ENCODE measurements at regions not wholly inside any gene's neighbourhood (a gene's known extent, or its start where the extent isn't known, plus 50 kb on each side); places are given as distances from the start of the nearest gene placed in this dataset.
"Not testable (repeated sequence)": the region's sequence is repeated elsewhere in the genome, so short reads cannot be mapped to it uniquely, and the experiment has no call there.

DNA sequence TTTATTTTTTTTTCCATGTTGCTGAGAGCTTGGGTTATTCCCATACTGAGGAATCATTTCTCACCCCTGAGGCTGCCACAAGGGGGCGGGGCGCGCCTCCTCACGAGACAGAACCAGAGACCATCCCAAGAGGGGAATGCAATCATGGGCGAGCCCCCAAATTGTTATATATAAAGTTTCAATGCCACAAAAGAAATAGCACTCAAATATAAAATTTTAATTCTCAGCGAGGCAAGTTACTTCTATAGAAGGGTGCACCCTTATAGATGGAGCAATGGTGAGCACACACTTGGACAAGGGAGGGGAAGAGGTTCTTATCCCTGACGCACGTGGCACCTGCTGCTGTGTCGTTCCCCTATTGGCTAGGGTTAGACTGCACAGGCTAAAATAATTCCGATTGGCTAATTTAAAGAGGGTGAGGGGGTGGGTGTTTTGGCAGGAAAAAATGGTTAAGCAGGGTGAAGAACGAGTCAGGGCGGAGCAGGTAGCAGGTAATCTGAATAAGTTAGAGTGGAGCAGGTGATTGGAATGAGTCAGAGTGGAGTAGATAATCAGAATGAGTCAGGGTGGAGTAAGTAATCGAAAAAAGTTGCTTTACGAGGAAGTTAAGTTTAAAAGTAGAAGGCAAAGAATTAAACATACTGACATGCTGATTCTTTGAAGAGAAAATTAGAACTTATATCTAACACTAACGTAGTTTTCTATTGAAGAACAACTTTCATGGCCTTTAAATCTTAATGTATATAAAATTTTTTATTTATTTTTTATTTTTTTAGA, 177.5 kb downstream of the MTCL1 start:
- no peak for DNase-seq (ENCODE audit: low read depth)

DNA sequence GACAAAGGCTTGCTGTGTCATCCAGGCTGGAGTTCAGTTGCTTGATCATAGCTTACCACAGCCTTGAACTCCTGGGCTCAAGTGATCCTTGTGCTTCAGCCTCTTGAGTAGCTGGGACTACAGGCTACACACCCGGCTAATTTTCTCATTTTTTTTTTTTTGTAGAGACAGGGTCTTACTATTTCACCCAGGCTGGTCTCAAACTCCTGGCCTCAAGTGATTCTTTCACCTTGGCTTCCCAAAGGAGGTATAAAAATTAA, 178.0 kb downstream of the MTCL1 start:
- no peak for DNase-seq (ENCODE audit: low read depth)

DNA sequence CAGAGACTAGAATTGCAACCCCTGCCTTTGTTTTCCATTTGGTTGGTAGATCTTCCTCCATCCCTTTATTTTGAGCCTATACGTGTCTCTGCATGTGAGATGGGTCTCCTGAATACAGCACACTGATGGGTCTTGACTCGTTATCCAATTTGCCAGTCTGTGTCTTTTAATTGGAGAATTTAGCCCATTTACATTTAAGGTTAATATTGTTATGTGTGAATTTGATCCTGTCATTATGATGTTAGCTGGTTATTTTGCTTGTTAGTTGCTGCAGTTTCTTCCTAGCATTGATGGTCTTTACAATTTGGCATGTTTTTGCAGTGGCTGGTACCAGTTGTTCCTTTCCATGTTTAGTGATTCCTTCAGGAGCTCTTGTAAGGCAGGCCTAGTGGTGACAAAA, 182.5 kb downstream of the MTCL1 start:
- DNase-seq (ENCODE audit: low read depth): not testable (repeated sequence)

DNA sequence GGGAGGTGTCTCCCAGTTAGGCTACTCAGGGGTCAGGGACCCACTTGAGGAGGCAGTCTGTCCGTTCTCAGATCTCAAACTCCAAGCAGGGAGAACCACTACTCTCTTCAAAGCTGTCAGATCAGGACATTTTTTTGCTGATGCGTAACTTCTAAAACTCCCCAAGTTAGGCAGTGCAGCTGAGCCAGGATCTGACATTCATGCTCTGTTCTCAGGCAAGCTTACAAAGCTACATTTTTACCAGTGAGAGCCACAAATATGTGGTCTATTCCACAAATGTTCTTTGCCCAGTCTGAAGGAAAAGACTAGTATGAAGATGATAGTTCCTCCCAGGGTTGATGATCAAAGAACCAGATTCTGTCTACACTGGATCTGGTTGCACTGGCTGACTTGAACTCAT, 184.1 kb downstream of the MTCL1 start:
- no peak for DNase-seq (ENCODE audit: low read depth)

DNA sequence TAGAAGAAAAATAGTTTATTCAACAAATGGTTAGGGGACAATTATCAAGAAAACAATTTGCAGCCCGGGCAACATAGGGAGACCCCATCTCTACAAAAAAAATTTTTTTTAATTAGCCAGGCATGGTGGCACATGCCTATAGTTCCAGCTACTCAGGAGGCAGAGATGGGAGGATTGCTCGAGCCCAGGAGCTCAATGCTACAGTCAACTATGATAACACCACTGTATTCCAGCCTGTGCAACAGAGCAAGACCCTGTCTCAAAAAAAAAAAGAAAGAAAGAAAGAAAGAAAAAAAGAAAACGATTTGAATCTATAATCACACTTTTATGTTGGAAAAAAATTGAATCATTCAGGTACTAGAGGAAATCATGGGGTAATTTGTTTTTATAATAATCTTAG, 185.1 kb downstream of the MTCL1 start:
- not testable (repeated sequence) for DNase-seq (ENCODE audit: low read depth)

DNA sequence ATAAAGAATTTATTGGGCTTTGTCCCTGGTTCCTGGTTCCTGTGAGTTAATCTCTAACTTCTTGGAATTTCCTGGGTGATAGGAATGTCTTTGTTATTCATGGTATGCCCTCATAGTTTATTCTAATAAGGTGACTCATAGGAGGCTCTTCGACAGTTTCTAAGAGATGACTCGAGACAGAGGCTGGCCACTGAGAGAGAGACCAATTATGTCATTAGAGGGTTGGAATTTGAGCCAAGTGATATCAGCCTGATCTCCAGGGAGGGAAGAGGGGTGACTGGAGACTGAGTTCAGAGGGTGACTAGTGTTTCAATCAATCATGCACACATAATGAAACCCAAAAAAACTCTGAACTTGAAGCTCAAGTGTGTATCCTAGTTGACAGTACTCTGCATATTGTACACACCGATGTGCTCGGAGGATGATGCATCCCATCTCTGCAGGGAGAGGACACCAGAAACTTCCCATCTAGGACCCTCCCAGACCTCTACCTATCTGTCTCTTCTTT, 185.7 kb downstream of the MTCL1 start:
- peak; percentile 96 for DNase-seq (ENCODE audit: low read depth)

DNA sequence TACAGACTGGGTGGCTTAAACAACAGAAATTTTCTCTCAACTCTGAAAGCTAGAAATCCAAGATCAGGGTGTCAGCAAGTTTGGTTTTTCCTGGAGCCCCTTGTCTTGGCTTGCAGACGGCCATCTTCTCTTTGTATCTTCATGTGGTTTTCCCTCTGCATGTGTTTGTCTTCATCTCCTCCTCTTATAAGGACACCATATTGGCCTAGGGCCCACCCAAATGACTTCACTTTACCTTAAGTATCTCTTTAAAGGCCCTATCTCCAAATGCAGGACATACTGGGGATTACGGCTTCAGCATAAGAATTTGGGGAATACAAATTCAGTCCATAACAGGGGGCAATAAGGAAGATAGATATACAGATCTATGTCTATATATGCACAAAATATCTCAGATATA, 187.9 kb downstream of the MTCL1 start:
- DNase-seq (ENCODE audit: low read depth): no peak

DNA sequence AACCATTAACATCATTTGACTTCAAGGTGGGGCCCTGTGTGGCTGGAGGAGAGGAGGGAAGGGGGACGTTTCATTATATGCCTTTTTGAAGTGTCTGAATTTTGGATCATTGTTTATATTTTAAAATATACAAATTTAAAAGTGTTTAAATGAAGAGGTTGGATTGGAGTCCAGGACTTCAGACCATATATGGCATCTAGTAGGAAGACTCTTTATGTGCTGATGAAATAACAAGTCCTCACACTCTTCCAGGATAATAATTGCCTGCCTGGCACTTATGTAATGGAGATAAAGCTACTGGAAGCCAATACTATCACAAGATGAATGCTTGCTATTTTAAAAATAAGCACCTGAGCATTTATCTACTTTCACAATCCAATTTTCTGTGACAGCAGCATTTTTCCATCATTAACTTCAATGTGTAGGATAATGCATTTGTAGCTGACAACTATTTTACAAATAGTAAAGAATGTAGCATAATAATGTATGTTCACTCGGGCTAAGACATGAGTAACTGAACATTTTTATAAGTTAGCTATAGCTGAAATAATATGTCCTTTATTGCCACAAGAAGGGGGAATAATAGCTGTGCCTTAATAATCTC, 188.4 kb downstream of the MTCL1 start:
- no peak for DNase-seq (ENCODE audit: low read depth)

DNA sequence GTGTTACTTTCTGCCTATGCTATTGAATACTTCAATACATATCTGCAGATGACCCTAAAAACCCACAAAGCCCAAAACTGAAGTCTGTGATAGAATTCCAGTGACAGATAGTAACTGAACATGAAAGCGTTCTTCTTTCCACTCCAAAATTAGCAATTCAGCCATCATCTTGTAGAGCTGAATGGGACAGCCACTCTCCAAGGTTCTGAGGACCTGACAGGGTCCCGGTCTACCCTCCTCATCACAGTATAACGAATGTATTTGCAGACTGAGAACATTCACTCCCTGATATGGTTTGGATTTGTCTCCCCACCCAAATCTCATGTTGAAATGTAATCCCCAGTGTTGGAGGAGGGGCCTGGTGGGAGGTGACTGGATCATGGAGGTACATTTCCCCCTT, 189.5 kb downstream of the MTCL1 start:
- no peak for DNase-seq (ENCODE audit: low read depth)

DNA sequence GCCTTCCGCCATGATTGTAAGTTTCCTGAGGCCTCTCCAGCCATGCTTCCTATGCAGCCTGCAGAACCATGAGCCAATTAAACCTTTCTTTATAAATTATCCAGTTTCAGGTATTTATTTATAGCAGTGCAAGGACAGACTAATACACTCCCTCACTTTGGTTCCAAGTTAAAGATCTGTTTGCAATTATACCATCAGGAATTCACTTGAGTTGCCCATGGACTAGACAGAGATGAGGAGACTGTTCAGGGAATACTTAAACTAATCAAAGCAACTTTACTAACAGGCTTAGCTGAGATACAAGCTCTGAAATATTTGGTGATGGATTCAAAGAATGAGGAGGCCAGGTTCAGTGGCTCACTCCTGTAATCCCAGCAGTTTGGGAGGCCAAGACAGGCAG, 190.0 kb downstream of the MTCL1 start:
- DNase-seq (ENCODE audit: low read depth): no peak

DNA sequence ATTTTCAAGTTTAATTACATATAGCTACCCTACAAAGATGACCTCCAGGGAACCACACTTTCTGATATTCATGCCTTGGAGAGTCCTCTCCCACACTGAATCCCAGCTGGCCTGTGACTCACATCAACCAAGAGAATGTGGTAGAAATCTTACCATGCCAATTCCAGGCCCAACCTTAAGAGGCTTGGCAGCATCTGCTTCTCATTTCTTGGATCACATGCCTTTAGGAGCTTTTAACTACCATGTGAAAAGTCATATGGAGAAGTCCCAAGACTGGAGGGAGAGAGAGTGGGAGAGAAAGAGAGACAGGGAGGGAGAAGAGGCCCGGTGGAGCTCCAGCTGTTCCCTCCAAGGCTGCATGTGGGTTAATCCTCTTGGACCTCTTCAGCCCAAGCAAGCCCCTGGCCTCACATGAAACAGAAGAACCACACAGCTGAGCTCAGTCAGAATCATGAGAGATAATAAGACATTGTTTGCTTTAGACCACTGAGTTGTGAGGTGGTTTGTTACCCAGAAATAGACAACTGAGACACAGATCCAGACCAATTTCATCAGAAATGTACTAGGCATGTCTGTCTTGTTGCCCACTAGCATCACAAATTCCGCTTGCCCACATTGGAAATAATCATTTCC, 190.7 kb downstream of the MTCL1 start:
- peak; percentile 59 for DNase-seq (ENCODE audit: low read depth)

DNA sequence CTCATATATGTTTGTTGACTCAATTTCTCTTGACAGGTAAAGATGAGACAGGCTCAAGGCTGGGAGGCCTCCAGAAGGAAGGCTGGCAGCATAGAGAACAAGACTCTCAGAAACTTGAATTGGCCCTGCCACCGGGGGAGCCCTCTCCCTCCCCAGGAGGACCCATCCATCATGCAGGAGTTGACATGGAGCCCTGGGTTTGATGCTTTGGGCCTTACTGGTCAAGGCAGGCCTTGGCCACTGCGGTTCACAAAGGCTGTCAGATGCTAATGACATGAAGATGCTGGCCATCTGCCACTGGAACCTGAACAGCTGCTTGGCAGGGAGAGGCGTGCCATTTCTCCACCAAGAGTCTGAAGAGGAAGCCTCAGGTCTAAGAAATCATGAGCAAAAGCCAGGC, 193.6 kb downstream of the MTCL1 start:
- no peak for DNase-seq (ENCODE audit: low read depth)

DNA sequence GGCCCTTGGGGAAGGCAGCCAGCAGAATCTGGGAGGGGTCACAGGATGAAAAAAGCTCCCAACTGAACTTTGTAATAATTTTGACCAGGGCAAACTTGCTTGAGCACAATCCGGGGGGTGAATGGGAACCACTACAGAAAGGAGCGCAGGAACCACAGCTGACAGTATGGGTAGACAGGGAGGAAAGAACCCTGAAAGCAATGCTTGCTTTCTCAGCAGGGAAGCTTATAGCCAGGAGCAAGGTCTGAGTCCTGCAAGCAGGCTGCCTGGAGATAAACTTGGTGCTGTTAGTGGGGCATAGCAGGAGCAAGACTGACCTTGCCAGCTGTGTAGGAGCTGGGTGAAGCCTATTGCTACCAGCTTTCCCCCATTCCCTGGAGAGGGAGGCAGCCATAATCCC, 195.2 kb downstream of the MTCL1 start:
- DNase-seq (ENCODE audit: low read depth): no peak

DNA sequence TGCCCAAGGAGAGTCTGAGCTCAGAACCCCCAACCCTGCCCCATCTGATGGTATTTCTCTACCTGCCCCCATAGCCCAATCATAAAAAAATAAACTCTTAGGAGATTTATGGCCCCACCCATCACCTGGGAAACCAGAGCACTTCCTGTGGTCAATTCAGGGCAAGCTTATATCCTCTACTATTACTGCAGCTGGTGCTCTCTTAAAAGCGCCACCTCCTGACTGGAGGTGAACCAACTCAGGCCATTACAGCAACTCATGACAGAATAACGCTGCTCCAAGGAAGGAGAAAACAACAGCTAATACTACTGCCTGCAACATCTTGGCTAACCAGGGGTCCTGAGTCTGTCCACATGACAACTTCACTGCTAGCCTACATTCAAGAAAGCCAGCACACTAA, 195.7 kb downstream of the MTCL1 start:
- no peak for DNase-seq (ENCODE audit: low read depth)

DNA sequence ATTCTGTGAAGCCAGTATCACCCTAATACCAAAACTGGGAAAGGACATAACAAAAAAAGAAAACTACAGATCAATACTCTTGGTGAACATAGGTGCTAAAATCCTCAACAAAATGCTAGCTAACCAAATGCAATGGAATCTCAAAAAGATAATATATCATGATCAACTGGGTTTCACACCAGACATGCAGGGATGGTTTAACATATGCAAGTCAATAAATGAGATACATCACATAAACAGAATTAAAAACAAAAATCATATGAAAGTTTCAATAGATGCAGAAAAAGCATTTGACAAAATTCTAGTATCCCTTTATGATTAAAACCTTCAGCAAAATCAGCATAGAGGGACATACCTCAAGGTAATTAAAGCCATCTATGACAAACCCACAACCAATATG, 198.2 kb upstream of the NDUFV2 start:
- DNase-seq (ENCODE audit: low read depth): no peak

DNA sequence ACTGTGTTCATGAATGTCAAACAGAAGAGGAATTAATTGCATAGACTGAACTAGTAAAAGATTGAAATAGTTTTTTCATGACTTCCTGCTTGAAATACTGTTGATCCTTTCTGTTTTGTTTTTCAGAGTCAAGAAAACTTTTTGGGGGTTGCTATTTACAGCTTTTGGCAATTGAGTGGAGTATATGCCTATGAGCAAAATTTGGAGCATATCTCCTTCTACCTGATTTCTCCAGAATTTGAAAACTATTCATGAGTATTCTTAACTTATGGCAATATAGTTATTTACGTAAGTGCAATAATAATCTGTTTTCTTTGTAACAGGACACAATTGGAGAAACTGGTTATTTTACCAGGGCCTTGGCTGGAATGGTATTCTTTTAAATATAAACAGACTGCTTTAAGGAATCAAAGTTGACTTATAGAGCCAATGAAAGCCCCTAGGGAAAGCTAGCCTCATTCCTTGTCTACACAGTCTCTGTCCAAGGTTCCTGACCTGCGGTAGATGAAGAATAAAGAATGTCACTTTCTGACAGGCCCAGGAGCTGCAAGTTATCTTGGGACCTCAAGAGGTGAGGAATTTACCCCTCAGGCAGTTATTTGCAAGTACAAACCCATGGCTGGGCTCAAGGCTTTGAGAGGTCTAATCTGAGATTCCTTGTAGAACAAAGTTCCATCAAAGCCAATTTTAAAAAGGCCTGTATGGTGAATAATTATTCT, 193.5 kb upstream of the NDUFV2 start:
- no peak for DNase-seq (ENCODE audit: low read depth)

DNA sequence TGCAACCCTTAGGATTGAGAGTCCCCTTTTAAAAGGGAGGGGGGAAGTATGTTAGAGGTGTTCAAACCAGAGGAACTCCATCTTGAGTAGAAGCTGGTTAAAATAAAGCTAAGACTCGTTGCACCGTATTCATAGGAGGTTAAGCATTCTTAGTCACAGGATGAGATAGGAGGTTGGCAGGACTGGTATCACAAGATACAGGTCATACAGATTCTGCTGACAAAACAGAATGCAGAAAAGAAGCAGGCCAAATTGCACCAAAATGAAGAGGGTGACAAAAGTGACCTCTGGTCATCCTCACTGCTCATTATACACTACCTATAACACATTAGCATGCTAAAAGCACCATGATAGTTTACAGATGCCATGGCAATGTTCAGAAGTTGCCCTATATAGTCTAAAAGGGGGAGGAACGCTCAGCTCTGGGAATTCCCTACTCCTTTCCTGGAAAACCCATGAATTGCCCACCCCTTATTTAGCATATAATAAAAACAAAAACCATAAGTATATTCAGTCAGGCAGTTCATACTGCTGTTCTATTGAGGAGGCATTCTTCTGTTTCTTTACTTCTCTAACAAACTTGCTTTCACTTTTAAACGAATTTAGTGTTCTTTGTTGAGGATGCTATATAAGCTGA, 192.2 kb upstream of the NDUFV2 start:
- no peak for DNase-seq (ENCODE audit: low read depth)

DNA sequence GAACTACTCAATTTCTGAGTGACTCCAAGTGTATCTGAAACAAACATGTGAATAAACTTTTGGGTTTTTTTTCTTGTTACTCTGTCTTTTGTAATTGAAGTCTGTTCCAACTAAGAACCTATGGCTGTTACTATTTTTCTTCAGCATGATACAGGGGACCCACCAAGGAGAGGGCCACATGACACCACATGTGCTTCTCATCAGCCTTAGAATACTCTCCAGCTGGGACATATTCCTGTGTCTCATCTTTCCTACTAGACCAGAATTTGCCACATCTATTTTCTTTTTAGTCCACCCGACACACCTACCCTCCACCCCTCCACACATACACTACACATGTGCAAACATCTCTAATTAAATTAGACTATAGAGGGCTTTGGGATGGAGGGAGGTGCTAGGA, 191.7 kb upstream of the NDUFV2 start:
- no peak for DNase-seq (ENCODE audit: low read depth)

DNA sequence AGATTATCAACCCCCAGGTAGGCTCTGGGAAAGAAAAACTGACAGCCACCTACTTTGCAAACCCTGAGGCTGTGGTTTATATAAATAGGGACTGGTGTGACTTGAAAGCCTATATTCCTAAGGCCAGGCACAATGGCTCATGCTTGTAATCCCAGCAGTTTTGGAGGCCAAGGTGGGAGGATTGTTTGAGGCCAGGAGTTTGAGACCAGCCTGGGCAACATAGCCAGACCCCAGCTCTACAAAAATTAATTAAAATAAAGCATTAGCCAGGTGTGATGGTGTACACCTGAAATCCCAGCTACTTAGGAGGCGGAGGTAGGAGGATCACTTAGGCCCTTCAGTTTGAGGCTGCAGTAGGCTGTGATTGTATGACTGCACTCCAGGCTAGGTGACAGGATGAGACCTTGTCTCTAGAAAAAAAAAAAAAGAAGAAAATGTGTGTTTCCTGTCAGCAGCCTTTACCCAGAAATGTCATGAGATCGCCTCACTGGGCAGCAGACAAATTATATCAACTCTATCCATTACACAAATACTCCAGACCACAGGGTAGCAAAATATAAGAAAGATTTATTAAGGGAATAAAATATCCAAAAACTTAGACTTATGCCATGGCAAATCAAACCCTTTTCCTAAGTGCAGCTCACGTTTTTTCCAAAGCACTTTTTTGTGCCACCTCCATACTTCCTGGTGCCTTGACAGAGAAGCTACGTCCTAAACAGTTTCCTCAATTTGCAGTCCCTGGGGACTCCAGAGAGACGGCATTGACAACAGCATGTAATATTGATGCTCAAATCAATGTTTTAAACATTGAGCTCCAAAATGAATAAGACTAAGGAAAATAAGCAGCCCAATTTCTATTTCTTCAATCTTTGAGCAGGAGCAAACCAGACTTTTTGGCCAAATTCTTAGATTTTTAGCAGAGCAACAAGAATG, 190.8 kb upstream of the NDUFV2 start:
- no peak for DNase-seq (ENCODE audit: low read depth)

DNA sequence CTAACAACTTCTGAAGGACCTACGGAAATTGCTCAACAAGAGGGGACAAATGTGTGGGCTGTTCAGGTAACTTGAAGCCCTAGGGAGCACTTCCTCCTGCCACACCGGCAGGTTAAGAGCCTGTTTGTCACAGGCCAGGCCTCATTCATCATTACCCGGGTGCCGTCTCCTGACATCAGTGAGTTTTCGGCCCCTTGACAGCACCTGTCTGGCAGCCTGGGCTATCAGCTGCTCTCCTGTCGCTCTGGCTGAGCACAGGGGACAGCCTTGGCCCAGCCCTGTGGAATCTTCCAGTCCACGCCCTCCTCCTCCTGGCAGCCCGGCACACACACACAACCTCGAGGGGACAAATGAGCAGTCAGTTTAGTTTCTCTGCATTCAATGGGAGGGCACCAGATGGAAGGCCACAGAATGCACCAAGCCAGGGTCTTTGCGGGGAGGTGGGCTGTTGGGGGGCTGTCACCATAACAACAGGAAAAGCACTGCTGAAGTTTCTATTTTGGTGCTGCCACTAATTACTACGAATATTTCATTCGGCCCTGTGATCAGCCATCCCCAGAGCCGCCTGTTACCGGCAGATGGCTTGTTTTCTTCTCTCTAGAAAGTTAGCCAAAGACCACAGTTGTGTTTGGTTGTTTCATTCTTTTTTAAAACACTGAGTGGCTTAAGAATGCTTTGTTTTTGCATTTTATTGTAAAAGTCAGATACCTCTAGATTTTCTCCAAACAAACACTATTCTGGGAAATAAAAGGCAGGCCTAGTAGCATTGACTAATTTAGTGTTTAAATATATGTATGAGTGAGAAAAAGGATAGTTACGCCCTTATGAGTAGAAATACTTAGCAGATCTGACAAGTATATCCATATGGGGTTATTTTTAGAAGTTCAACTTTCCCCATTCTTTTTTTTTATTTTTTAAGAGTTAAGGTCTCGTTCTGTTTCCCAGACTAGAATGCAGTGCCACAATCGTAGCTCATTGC, 189.9 kb upstream of the NDUFV2 start:
- DNase-seq (ENCODE audit: low read depth): no peak

Measured in HS-27A (cell line).